GM12878 (cell line): ENCODE measurements at regions not wholly inside any gene's neighbourhood (a gene's known extent, or its start where the extent isn't known, plus 50 kb on each side); places are given as distances from the start of the nearest gene placed in this dataset.

ENCODE experiments used
- ATAC-seq: fragments of 200-7000 bp; cut with Tn5 transposase; 3 replicates; pipeline ENCODE4 v1.9.1; 2020; ENCODE audit warnings: mild to moderate bottlenecking, moderate library complexity
- BruUV-seq: library from RNA; stranded (reverse); fragments of 400-500 nt; replicated peaks from 2 replicates; lab custom pipeline; 2021; lab: Mats Ljungman, UMichigan
- CTCF ChIA-PET: fragments of 300-600 bp; sonication (Branson Sonifier 250); formaldehyde crosslinking; extraction: SDS; loops from one replicate; lab custom pipeline; 2021; ENCODE audit warnings: inconsistent platforms; lab: Yijun Ruan, JAX
- POLR2A ChIA-PET: fragments of 350-600 bp; formaldehyde crosslinking; extraction: SDS; loops from one replicate; lab custom pipeline; 2021; ENCODE audit warnings: inconsistent platforms; lab: Charles Lee
- RAD21 ChIA-PET: fragments of 300-600 bp; sonication (Branson Sonifier 250); formaldehyde crosslinking; loops from one replicate; lab custom pipeline; 2023; ENCODE audit warnings: antibody characterized with exemption; ENCODE audit not compliant: unreplicated experiment; lab: Charles Lee
- SMC1A ChIA-PET: fragments of 300-600 bp; sonication (Branson Sonifier 250); formaldehyde crosslinking; loops from one replicate; lab custom pipeline; 2023; ENCODE audit not compliant: unreplicated experiment, uncharacterized antibody; lab: Charles Lee
- DNase-seq: peaks from one replicate; pipeline ENCODE4 v3.0.0-alpha.2; 2011; ENCODE audit warnings: low read depth, low spot score
- FAIRE-seq: peaks from 3 replicates; lab custom pipeline; 2011; peaks lifted over from hg19 to GRCh38; lab: Jason Lieb, UNC
- H2AFZ ChIP-seq: 2 replicates; pipeline ENCODE4 v1.6.0; 2011; ENCODE audit warnings: low read depth, low read length, control low read depth; ENCODE audit not compliant: control insufficient read depth
- H3K27ac ChIP-seq: 2 replicates; pipeline ENCODE4 v1.5.1; 2011; ENCODE audit warnings: control low read depth; ENCODE audit not compliant: control insufficient read depth, insufficient read depth
- H3K27me3 ChIP-seq, 2 experiments: replicated peaks in 1 of 2; 2 replicates each; pipeline versions ENCODE4 v1.6.0 to v1.6.1; 2011; ENCODE audit warnings: low read length in 1 of 2; ENCODE audit not compliant: control insufficient read depth in 2 of 2, insufficient read depth in 2 of 2
- H3K36me3 ChIP-seq, 2 experiments: 2 replicates each; pipeline ENCODE4 v1.5.1; 2011; ENCODE audit warnings: low read length in 1 of 2; ENCODE audit not compliant: control insufficient read depth in 2 of 2, insufficient read depth in 2 of 2
- H3K4me1 ChIP-seq: 2 replicates; pipeline ENCODE4 v1.6.1; 2011; ENCODE audit warnings: mild to moderate bottlenecking, low read length, moderate library complexity, mixed read lengths; ENCODE audit not compliant: control insufficient read depth, insufficient read depth
- H3K4me2 ChIP-seq: 2 replicates; pipeline ENCODE4 v1.6.0; 2011; ENCODE audit warnings: control low read depth; ENCODE audit not compliant: control insufficient read depth, insufficient read depth
- H3K4me3 ChIP-seq: fragments of 200-600 bp; sonication (generic); 2 replicates; pipeline ENCODE4 v1.5.1; 2016
- H3K79me2 ChIP-seq: 2 replicates; pipeline ENCODE4 v1.6.0; 2011; ENCODE audit warnings: low read length; ENCODE audit not compliant: control insufficient read depth, insufficient read depth
- H3K9ac ChIP-seq: 2 replicates; pipeline ENCODE4 v1.8.0; 2011; ENCODE audit warnings: low read length, control low read depth, mixed read lengths; ENCODE audit not compliant: control insufficient read depth, insufficient read depth
- H3K9me3 ChIP-seq: replicated peaks from 3 replicates; pipeline ENCODE4 v1.5.1; 2011; ENCODE audit warnings: mild to moderate bottlenecking, low read length; ENCODE audit not compliant: control insufficient read depth, insufficient read depth
- H4K20me1 ChIP-seq: 2 replicates; pipeline ENCODE4 v1.6.0; 2011; ENCODE audit not compliant: control insufficient read depth, insufficient read depth
- BCL3 ChIP-seq: IDR thresholded peaks from 2 replicates; pipeline ENCODE4 v1.6.1; 2011; ENCODE audit warnings: borderline replicate concordance, low read depth, mild to moderate bottlenecking, moderate library complexity, low read length; ENCODE audit not compliant: insufficient read depth, poor library complexity, severe bottlenecking
- BRCA1 ChIP-seq: IDR thresholded peaks from 2 replicates; pipeline ENCODE4 v1.6.1; 2011; ENCODE audit warnings: low read depth, low read length, improper control_type of control experiment
- CHD1 ChIP-seq: IDR thresholded peaks from 2 replicates; pipeline ENCODE4 v1.6.1; 2012; ENCODE audit warnings: low read depth, low read length, improper control_type of control experiment
- IRF4 ChIP-seq: IDR thresholded peaks from 2 replicates; pipeline ENCODE4 v1.6.1; 2011; ENCODE audit warnings: low read depth, low read length
- IRF5 ChIP-seq: fragments of 450-650 bp; IDR thresholded peaks from 2 replicates; pipeline ENCODE4 v1.6.1; 2017; ENCODE audit warnings: borderline replicate concordance
- MEF2B ChIP-seq: fragments of 450-650 bp; IDR thresholded peaks from 2 replicates; pipeline ENCODE4 v1.6.1; 2018; ENCODE audit warnings: mild to moderate bottlenecking, moderate library complexity; ENCODE audit not compliant: partially characterized antibody, poor library complexity, severe bottlenecking
- MTA3 ChIP-seq: IDR thresholded peaks from 2 replicates; pipeline ENCODE4 v1.6.1; 2012; ENCODE audit warnings: low read length, inconsistent platforms, borderline replicate concordance
- RFX5 ChIP-seq: IDR thresholded peaks from 2 replicates; pipeline ENCODE4 v1.6.1; 2011; ENCODE audit warnings: low read depth, low read length, improper control_type of control experiment
- SMAD1 ChIP-seq: fragments of 450-650 bp; IDR thresholded peaks from 2 replicates; pipeline ENCODE4 v1.6.1; 2018; ENCODE audit warnings: mild to moderate bottlenecking, low read depth; ENCODE audit not compliant: partially characterized antibody
- SMC3 ChIP-seq: IDR thresholded peaks from 2 replicates; pipeline ENCODE4 v1.6.1; 2011; ENCODE audit warnings: low read length, improper control_type of control experiment, borderline replicate concordance
- TBL1XR1 ChIP-seq: IDR thresholded peaks from 2 replicates; pipeline ENCODE4 v1.6.1; 2012; ENCODE audit warnings: low read depth, low read length, improper control_type of control experiment
- ZBTB40 ChIP-seq: fragments of 450-650 bp; IDR thresholded peaks from 2 replicates; pipeline ENCODE4 v1.6.1; 2016; ENCODE audit warnings: mild to moderate bottlenecking, moderate library complexity, borderline replicate concordance
- WGBS: methylation state at CpG from one replicate; pipeline ENCODE4 v1.1.6; 2016; ENCODE audit warnings: low lambda C conversion rate; ENCODE audit not compliant: insufficient replicate concordance, insufficient coverage; ENCODE audit errors: missing lambda C conversion rate; 5-methylcytosine and 5-hydroxymethylcytosine counted together
- in situ Hi-C: fragments of 300-500 bp; cut with MboI; formaldehyde crosslinking; loops from 9 replicates; pipeline ENCODE4 v1.14.3; 2018; ENCODE audit warnings: mixed read lengths
- intact Hi-C: fragments of 100-400 bp; cut with micrococcal nuclease; formaldehyde crosslinking; loops from one replicate; pipeline ENCODE4 v1.14.2; 2022; ENCODE audit not compliant: unreplicated experiment
- TF ChIP-seq, protein P1 (sequence below): IDR thresholded peaks from 2 replicates; pipeline ENCODE4 v1.6.1; 2012; ENCODE audit warnings: low read depth, low read length, improper control_type of control experiment

DNA sequence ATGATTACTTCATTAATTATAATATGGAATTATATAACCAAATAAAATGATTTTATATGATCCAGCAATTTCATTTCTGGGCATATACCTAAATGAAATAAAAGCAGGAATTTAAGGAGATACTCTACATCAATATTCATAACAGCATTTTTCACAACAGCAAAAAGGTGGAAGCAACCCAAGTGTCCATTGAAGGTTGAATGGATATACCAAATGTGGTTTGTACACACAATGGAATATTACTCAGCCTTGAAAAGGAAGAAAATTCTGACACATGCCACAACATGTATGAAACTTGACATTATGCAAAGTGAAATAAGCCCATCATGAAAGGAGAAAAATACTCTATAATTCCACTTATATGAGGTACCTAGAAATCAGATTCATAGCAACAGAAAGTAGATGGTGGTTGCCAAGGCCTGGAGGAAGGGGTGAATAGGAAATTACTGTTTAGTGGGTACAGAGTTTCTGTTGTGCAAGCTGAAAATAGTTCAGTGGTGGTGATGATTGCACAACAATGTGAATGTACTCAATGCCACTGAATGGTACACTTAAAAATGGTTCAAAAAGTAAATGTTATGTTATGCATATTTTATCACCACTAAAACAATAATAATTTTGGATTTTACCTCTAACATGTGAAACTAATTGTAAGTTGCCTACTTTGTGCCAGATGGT is 471.5 kb downstream of the SPRY1 start (continued):
- TF ChIP-seq MEF2B = no peak
- no peak for TF ChIP-seq TBL1XR1
- TF ChIP-seq MTA3 = no peak
- no peak for TF ChIP-seq IRF5
- TF ChIP-seq IRF4 = no peak
- TF ChIP-seq BRCA1 = no peak

DNA sequence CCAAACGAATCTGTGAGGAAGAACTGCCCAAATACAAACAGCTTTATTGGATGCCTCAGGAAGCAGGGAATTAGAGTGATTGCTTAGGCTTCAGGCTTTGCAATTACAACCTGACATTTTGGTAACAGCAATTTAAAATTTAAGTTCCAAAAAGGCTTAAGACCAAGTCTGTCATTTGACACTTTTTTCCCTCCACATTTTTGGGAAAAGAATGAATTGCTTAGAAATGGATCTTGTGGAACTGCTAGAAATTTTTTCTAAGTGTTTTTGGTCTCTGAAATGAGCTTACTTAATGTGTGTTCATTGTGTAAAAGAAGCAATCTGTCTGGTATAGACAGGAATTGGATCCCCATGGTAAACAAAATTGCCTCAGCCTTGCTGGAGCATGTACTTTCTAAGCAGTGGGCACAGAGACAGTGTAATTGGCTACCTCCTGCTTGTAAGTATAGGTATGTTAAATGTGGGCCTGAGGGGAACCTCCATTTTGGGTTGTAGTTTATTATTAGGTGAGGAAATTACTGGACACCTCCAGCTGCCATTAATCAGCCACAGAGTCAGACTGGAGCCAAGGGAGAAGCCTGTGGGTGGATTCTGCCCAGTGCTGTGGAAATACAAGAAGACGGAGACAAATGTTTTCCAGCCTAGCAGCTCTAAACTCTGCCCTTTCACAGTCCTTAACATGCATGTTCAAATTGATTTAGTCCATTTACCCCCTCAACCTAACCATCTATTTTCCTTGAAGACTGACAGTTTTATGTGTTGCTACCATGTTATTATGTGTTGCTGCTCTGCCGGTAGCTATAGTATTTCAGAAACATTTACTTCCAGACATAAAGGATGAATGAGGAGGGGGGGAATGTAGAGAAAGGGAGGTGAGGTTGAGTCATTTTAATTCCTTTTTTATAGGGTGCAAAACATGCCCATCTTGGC is 473.0 kb downstream of the SPRY1 start:
- BruUV-seq = no TSS peak
- Histone ChIP-seq H3K9me3 (no peaks in the 10 kb centered on the region), H3K36me3 (no peaks in the 10 kb centered on the region), H3K4me3 (no peak overlapping the region), H3K27ac (no peak overlapping the region), H3K79me2 (no peaks in the 10 kb centered on the region), H3K4me2 (no peak overlapping the region), H2AFZ (no peak overlapping the region), H3K9ac (no peak overlapping the region), H4K20me1 (no peaks in the 10 kb centered on the region), H3K27me3 (no peaks in the 10 kb centered on the region; a peak in 1 of 4 replicates), H3K4me1 (no peaks in the 10 kb centered on the region)
- intact Hi-C loops = no loop called here
- in situ Hi-C loops = no loop called here
- POLR2A ChIA-PET = no interaction called here
- no peak for FAIRE-seq
- 59% methylated on average over 3 of the region's 3 CpGs for WGBS
- RAD21 ChIA-PET = no interaction called here
- DNase-seq = no peak
- SMC1A ChIA-PET = no interaction called here
- TF ChIP-seq ZBTB40 = no peak
- no peak for TF ChIP-seq BCL3
- no peak for TF ChIP-seq SMAD1
- TF ChIP-seq, protein P1, sequence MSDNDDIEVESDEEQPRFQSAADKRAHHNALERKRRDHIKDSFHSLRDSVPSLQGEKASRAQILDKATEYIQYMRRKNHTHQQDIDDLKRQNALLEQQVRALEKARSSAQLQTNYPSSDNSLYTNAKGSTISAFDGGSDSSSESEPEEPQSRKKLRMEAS = no peak
- TF ChIP-seq IRF4 = no peak
- TF ChIP-seq RFX5 = no peak
- TF ChIP-seq CHD1 = no peak
- TF ChIP-seq SMC3 = no peak
- CTCF ChIA-PET = no interaction called here
- no peak for ATAC-seq
